HEK293 (cell line): ENCODE measurements at regions not wholly inside any gene's neighbourhood (a gene's known extent, or its start where the extent isn't known, plus 50 kb on each side); places are given as distances from the start of the nearest gene placed in this dataset.

ENCODE experiments used
- KLF16 ChIP-seq: fragments of 450-650 bp; formaldehyde crosslinking; IDR thresholded peaks from 2 replicates; pipeline ENCODE4 v1.5.1; 2017; ENCODE audit warnings: missing biosample characterization, missing genetic modification characterization
- PRDM1 ChIP-seq: fragments of 450-650 bp; formaldehyde crosslinking; IDR thresholded peaks from 2 replicates; pipeline ENCODE4; 2016; ENCODE audit warnings: missing biosample characterization, missing genetic modification characterization
- ZBTB1 ChIP-seq: fragments of 450-650 bp; formaldehyde crosslinking; IDR thresholded peaks from 2 replicates; pipeline ENCODE4 v1.5.1; 2016; ENCODE audit warnings: missing biosample characterization, missing genetic modification characterization
- ZBTB7A ChIP-seq: fragments of 450-650 bp; formaldehyde crosslinking; IDR thresholded peaks from 2 replicates; pipeline ENCODE4 v1.5.1; 2016; ENCODE audit warnings: low read depth, missing biosample characterization, missing genetic modification characterization
- ZFHX2 ChIP-seq: fragments of 450-650 bp; formaldehyde crosslinking; conservative IDR thresholded peaks from 2 replicates; pipeline ENCODE4 v1.5.1; 2016; ENCODE audit warnings: missing biosample characterization, missing genetic modification characterization
- ZNF416 ChIP-seq: fragments of 450-650 bp; formaldehyde crosslinking; IDR thresholded peaks from 2 replicates; pipeline ENCODE4 v1.5.1; 2016; ENCODE audit warnings: missing biosample characterization, missing genetic modification characterization
- ZNF423 ChIP-seq: fragments of 450-650 bp; formaldehyde crosslinking; IDR thresholded peaks from 2 replicates; pipeline ENCODE4 v1.5.1; 2016; ENCODE audit warnings: missing biosample characterization, missing genetic modification characterization
- ZNF792 ChIP-seq: fragments of 450-650 bp; formaldehyde crosslinking; IDR thresholded peaks from 2 replicates; pipeline ENCODE4 v1.5.1; 2016; ENCODE audit warnings: missing biosample characterization, missing genetic modification characterization
- ZXDB ChIP-seq: fragments of 450-650 bp; formaldehyde crosslinking; IDR thresholded peaks from 2 replicates; pipeline ENCODE4 v1.5.1; 2016; ENCODE audit warnings: missing biosample characterization, missing genetic modification characterization
- TF ChIP-seq, protein P1 (sequence below): fragments of 450-650 bp; formaldehyde crosslinking; IDR thresholded peaks from 2 replicates; pipeline ENCODE4 v1.5.1; 2016; ENCODE audit warnings: missing biosample characterization, missing genetic modification characterization
- TF ChIP-seq, protein P2 (sequence below): fragments of 450-650 bp; formaldehyde crosslinking; IDR thresholded peaks from 2 replicates; pipeline ENCODE4 v1.5.1; 2016; ENCODE audit warnings: missing biosample characterization, missing genetic modification characterization
- TF ChIP-seq, protein P3 (sequence below): fragments of 450-650 bp; formaldehyde crosslinking; IDR thresholded peaks from 2 replicates; pipeline ENCODE4 v1.5.1; 2016; ENCODE audit warnings: missing biosample characterization, missing genetic modification characterization

DNA sequence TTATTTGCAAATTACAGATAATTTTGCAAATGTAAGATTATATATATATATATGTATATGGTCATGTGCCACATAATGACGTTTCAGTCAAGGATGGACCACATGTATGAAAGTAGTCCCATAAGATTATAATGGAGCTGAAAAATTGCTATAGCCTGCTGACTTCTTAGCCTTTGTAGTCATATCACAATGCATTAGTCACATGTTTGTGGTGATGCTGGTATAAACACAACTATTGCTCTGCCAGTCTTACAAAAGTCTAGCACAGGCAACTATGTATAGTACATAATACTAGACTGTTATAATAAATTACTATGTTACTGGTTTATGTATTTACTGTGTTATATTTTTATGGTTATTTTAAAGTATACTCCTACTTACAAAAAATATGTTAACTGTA is 444.3 kb downstream of the KCNJ2 start:
- no peak for TF ChIP-seq PRDM1 (tag by site-specific recombination)
- no peak for TF ChIP-seq ZNF416 (tag by site-specific recombination)
- no peak for TF ChIP-seq ZXDB
- TF ChIP-seq, protein P1, sequence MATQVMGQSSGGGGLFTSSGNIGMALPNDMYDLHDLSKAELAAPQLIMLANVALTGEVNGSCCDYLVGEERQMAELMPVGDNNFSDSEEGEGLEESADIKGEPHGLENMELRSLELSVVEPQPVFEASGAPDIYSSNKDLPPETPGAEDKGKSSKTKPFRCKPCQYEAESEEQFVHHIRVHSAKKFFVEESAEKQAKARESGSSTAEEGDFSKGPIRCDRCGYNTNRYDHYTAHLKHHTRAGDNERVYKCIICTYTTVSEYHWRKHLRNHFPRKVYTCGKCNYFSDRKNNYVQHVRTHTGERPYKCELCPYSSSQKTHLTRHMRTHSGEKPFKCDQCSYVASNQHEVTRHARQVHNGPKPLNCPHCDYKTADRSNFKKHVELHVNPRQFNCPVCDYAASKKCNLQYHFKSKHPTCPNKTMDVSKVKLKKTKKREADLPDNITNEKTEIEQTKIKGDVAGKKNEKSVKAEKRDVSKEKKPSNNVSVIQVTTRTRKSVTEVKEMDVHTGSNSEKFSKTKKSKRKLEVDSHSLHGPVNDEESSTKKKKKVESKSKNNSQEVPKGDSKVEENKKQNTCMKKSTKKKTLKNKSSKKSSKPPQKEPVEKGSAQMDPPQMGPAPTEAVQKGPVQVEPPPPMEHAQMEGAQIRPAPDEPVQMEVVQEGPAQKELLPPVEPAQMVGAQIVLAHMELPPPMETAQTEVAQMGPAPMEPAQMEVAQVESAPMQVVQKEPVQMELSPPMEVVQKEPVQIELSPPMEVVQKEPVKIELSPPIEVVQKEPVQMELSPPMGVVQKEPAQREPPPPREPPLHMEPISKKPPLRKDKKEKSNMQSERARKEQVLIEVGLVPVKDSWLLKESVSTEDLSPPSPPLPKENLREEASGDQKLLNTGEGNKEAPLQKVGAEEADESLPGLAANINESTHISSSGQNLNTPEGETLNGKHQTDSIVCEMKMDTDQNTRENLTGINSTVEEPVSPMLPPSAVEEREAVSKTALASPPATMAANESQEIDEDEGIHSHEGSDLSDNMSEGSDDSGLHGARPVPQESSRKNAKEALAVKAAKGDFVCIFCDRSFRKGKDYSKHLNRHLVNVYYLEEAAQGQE (tag by site-specific recombination) = no peak
- TF ChIP-seq ZNF423 (tag by site-specific recombination) = no peak
- TF ChIP-seq, protein P2, sequence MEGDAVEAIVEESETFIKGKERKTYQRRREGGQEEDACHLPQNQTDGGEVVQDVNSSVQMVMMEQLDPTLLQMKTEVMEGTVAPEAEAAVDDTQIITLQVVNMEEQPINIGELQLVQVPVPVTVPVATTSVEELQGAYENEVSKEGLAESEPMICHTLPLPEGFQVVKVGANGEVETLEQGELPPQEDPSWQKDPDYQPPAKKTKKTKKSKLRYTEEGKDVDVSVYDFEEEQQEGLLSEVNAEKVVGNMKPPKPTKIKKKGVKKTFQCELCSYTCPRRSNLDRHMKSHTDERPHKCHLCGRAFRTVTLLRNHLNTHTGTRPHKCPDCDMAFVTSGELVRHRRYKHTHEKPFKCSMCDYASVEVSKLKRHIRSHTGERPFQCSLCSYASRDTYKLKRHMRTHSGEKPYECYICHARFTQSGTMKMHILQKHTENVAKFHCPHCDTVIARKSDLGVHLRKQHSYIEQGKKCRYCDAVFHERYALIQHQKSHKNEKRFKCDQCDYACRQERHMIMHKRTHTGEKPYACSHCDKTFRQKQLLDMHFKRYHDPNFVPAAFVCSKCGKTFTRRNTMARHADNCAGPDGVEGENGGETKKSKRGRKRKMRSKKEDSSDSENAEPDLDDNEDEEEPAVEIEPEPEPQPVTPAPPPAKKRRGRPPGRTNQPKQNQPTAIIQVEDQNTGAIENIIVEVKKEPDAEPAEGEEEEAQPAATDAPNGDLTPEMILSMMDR (tag by site-specific recombination) = no peak
- TF ChIP-seq ZBTB1 (tag by site-specific recombination) = no peak
- TF ChIP-seq KLF16 (tag by site-specific recombination) = no peak
- no peak for TF ChIP-seq ZFHX2 (tag by site-specific recombination)
- no peak for TF ChIP-seq ZBTB7A (tag by site-specific recombination)
- TF ChIP-seq, protein P3, sequence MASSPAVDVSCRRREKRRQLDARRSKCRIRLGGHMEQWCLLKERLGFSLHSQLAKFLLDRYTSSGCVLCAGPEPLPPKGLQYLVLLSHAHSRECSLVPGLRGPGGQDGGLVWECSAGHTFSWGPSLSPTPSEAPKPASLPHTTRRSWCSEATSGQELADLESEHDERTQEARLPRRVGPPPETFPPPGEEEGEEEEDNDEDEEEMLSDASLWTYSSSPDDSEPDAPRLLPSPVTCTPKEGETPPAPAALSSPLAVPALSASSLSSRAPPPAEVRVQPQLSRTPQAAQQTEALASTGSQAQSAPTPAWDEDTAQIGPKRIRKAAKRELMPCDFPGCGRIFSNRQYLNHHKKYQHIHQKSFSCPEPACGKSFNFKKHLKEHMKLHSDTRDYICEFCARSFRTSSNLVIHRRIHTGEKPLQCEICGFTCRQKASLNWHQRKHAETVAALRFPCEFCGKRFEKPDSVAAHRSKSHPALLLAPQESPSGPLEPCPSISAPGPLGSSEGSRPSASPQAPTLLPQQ = no peak
- TF ChIP-seq ZNF792 (tag by site-specific recombination) = no peak
